C4-2B (cell line): ENCODE measurements at regions not wholly inside any gene's neighbourhood (a gene's known extent, or its start where the extent isn't known, plus 50 kb on each side); places are given as distances from the start of the nearest gene placed in this dataset.

Source experiments
- H3K27ac ChIP-seq: fragments of 450-650 bp; 2 replicates; pipeline ENCODE4 v1.5.1; 2017
- ZFX ChIP-seq: fragments of 450-650 bp; IDR thresholded peaks from 2 replicates; pipeline ENCODE4 v1.6.1; 2017
- TF ChIP-seq, protein P1 (sequence below): fragments of 450-650 bp; conservative IDR thresholded peaks from 2 replicates; pipeline ENCODE4 v1.5.1; 2017; ENCODE audit warnings: mild to moderate bottlenecking

DNA sequence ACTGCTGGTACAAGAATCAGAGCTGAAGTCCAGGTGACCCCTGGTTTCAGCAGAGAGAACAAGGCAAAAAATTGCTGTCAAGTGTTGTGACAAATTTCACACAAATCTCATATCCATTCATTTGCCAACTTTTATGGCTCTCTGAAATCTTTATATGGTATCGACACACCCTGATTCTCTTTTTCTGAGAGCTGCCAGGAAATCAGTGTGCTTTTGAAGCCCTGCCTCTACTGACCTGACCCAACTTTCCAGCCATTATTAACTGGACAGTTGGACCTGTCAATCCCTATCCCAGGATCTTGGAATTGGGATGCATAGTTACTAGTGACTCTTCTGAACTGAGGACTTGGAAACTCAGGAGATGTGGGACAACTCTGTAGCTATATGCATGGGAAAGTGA lies 288.2 kb upstream of the GADL1 start:
- no peak overlapping the region for H3K27ac ChIP-seq
- no peak for TF ChIP-seq ZFX
- TF ChIP-seq, protein P1, sequence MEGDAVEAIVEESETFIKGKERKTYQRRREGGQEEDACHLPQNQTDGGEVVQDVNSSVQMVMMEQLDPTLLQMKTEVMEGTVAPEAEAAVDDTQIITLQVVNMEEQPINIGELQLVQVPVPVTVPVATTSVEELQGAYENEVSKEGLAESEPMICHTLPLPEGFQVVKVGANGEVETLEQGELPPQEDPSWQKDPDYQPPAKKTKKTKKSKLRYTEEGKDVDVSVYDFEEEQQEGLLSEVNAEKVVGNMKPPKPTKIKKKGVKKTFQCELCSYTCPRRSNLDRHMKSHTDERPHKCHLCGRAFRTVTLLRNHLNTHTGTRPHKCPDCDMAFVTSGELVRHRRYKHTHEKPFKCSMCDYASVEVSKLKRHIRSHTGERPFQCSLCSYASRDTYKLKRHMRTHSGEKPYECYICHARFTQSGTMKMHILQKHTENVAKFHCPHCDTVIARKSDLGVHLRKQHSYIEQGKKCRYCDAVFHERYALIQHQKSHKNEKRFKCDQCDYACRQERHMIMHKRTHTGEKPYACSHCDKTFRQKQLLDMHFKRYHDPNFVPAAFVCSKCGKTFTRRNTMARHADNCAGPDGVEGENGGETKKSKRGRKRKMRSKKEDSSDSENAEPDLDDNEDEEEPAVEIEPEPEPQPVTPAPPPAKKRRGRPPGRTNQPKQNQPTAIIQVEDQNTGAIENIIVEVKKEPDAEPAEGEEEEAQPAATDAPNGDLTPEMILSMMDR, result no peak

- H3K27ac ChIP-seq, result no peak overlapping the region
- no peak for TF ChIP-seq ZFX
These were observed 290.0 kb upstream of the GADL1 start for GRCh38 chr3:31184261-31185061.

GRCh38 chr3:31185062-31185357 lies 290.5 kb upstream of the GADL1 start:
- H3K27ac ChIP-seq, result no peak overlapping the region
- TF ChIP-seq, protein P1, result no peak
- no peak for TF ChIP-seq ZFX

DNA sequence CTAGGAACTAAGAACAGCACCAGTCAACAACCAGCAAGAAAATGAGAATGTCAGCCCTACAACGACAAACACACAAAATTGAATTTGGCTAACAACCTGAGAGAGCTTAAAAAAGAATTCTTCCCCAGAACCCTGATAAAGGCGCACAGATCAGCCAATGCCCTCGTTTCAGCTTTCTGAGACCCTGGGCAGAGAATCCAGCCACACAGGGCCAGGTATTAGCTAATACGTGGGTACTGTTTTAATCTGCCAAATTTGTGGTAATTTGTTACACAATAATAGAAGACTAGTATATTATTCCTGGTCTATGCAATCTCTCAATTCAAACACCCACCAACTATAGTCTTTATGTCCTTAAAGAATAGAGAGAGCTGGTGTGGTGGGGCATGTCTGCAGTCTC lies 291.6 kb upstream of the GADL1 start:
- TF ChIP-seq, protein P1, result no peak
- no peak for TF ChIP-seq ZFX
- no peak overlapping the region for H3K27ac ChIP-seq

GRCh38 chr3:31187380-31187779 lies 292.9 kb upstream of the GADL1 start:
- no peak overlapping the region for H3K27ac ChIP-seq
- TF ChIP-seq ZFX, result no peak
- TF ChIP-seq, protein P1, result no peak

DNA sequence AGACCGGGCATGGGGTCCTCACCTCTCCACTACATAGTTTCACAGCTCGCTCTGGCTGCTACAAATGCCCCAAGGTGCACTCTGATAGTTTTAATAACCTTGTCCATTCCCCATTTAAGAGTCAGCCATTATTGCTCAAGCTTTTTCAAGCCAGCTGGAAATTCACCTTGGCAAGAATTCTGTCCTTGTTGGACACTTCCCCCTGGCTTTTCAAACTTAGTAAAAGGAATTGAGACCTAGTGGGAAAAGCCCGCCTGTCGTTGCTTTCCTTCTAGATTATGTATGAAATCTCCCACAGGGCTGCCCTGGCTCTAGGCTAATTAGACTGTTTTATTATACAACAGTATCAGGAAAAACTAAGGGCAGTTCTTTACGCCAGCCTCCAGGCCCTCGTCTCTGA lies 293.7 kb upstream of the GADL1 start:
- H3K27ac ChIP-seq, result no peak overlapping the region

DNA sequence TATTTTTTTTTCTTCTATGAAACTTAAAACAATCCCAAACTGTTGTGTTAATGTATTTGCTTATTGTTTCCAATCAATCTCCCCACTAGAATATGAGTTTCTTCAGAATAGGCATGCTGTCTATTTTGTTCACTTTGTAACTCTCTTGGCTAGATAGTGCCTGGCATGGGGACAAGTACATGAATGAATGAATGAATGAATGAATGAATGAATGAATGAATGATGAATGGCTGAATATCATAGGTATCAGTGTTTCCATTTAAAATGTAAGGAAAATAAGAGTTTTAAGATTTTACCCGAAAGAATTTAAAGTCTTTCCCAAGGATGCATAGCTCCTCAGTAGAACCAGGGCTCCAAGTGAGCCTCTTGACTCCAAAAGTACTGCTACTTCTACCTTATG lies 294.9 kb upstream of the GADL1 start:
- no peak overlapping the region for H3K27ac ChIP-seq
- no peak for TF ChIP-seq ZFX
- TF ChIP-seq, protein P1, result no peak

More for the DNA sequence above, 293.7 kb upstream of the GADL1 start:
- TF ChIP-seq, protein P1, result no peak
- no peak for TF ChIP-seq ZFX

- TF ChIP-seq, protein P1, result no peak
- TF ChIP-seq ZFX, result no peak
- no peak overlapping the region for H3K27ac ChIP-seq
These were observed 295.5 kb upstream of the GADL1 start for GRCh38 chr3:31189971-31190370.
